K562 (cell line): ENCODE measurements at regions not wholly inside any gene's neighbourhood (a gene's known extent, or its start where the extent isn't known, plus 50 kb on each side); places are given as distances from the start of the nearest gene placed in this dataset.

Source experiments
- DPF2 ChIP-seq: fragments of 450-650 bp; IDR thresholded peaks from 2 replicates; pipeline ENCODE4 v1.6.1; 2016
- EHMT2 ChIP-seq: fragments of 450-650 bp; IDR thresholded peaks from 2 replicates; pipeline ENCODE4 v1.6.1; 2018; ENCODE audit warnings: antibody characterized with exemption
- JUN ChIP-seq, 2 experiments: sonication (generic) in 1 of 2; formaldehyde crosslinking in 1 of 2; IDR thresholded peaks; 2 replicates each; pipeline versions ENCODE4 v1.6.1 to v1.8.0; 2012 to 2022; ENCODE audit warnings: borderline replicate concordance in 2 of 2, mild to moderate bottlenecking in 2 of 2, improper control_type of control experiment in 1 of 2, low read depth in 1 of 2, low read length in 1 of 2, missing genetic modification reagents in 1 of 2
- PHB2 ChIP-seq: fragments of 450-650 bp; IDR thresholded peaks from 2 replicates; pipeline ENCODE4 v1.6.1; 2017; ENCODE audit warnings: low read depth
- PHF8 ChIP-seq: fragments of 200-600 bp; sonication (generic); IDR thresholded peaks from 2 replicates; pipeline ENCODE4 v1.6.1; 2012; ENCODE audit warnings: mixed run types, mild to moderate bottlenecking, inconsistent platforms, low read length, moderate library complexity, borderline replicate concordance
- POLR2A ChIP-seq: fragments of 450-650 bp; conservative IDR thresholded peaks from 2 replicates; pipeline ENCODE4 v1.6.1; 2016
- POLR2AphosphoS5 ChIP-seq: IDR thresholded peaks from 2 replicates; pipeline ENCODE4 v1.6.1; 2011; ENCODE audit warnings: mild to moderate bottlenecking, low read depth, low read length, moderate library complexity; ENCODE audit not compliant: control insufficient read depth, insufficient read depth
- ZNF133 ChIP-seq: fragments of 250-450 bp; sonication (Bioruptor Pico); IDR thresholded peaks from 2 replicates; pipeline ENCODE4 v1.4.0; 2020; ENCODE audit warnings: mild to moderate bottlenecking
- ZNF311 ChIP-seq: fragments of 250-450 bp; sonication (Bioruptor Pico); IDR thresholded peaks from 2 replicates; pipeline ENCODE4 v1.4.0; 2020; ENCODE audit warnings: mild to moderate bottlenecking, moderate library complexity
- TF ChIP-seq, protein P1 (sequence below), 3 experiments: IDR thresholded peaks in 2 of 3; conservative IDR thresholded peaks in 1 of 3; 2 replicates each; pipeline ENCODE4 v1.5.1; 2011 to 2012; ENCODE audit warnings: low read length in 3 of 3, mild to moderate bottlenecking in 3 of 3, control low read depth in 2 of 3, improper control_type of control experiment in 1 of 3, inconsistent platforms in 1 of 3, low read depth in 1 of 3, mixed read lengths in 1 of 3, moderate library complexity in 1 of 3; ENCODE audit not compliant: insufficient read depth in 2 of 3
- TF ChIP-seq, protein P2 (sequence below): sonication (generic); formaldehyde crosslinking; IDR thresholded peaks from 2 replicates; pipeline ENCODE4 v1.9.0; 2022; ENCODE audit warnings: mild to moderate bottlenecking, missing genetic modification reagents
- TF ChIP-seq, protein P3 (sequence below): fragments of 250-450 bp; sonication (Bioruptor Pico); IDR thresholded peaks from 2 replicates; pipeline ENCODE4 v1.4.0; 2020

DNA sequence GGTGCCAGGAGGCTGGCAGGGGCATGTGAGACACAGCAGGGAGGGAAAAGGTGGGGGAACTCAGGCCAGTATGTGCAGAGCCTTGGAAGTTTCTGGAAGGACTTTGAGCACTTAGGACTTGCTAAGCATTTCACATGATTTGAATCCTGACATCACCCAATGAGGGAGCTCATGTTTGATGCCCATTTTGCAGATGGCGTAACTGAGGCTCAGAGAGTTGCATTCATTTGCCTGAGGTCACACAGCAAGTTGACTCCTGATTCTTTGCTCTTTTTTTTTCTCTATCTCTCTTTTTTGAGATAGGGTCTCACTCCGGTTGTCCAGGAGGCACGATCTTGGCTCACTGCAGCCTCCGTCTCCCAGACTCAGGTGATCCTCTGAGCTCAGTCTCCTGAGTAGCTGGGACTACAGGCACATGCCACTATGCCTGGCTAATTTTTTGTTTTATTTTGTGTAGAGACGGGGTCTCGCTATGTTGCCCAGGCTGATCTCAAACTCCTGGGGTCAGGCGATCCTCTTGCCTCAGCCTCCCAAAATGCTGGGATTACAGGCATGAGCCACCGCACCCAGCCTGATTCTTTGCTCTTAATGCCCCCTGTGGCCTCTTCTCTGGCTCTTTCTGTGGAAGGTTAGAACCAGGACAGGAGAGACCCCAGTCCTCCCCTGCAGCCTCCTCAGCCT is 246.1 kb downstream of the RBM19 start:
- no peak for TF ChIP-seq EHMT2
- TF ChIP-seq, protein P1, sequence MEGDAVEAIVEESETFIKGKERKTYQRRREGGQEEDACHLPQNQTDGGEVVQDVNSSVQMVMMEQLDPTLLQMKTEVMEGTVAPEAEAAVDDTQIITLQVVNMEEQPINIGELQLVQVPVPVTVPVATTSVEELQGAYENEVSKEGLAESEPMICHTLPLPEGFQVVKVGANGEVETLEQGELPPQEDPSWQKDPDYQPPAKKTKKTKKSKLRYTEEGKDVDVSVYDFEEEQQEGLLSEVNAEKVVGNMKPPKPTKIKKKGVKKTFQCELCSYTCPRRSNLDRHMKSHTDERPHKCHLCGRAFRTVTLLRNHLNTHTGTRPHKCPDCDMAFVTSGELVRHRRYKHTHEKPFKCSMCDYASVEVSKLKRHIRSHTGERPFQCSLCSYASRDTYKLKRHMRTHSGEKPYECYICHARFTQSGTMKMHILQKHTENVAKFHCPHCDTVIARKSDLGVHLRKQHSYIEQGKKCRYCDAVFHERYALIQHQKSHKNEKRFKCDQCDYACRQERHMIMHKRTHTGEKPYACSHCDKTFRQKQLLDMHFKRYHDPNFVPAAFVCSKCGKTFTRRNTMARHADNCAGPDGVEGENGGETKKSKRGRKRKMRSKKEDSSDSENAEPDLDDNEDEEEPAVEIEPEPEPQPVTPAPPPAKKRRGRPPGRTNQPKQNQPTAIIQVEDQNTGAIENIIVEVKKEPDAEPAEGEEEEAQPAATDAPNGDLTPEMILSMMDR (IDR thresholded peaks at IDR 0.05 in 2 of 3, conservative IDR thresholded peaks at IDR 0.05 in 1 of 3; ENCODE audit: insufficient read depth in 2 of 3, low read depth in 1 of 3, low read length in 3 of 3) = no peak
- TF ChIP-seq, protein P2, sequence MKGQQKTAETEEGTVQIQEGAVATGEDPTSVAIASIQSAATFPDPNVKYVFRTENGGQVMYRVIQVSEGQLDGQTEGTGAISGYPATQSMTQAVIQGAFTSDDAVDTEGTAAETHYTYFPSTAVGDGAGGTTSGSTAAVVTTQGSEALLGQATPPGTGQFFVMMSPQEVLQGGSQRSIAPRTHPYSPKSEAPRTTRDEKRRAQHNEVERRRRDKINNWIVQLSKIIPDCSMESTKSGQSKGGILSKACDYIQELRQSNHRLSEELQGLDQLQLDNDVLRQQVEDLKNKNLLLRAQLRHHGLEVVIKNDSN = no peak
- no peak for TF ChIP-seq PHF8
- TF ChIP-seq ZNF311 (CRISPR knock-in tag) = no peak
- no peak for TF ChIP-seq JUN (IDR thresholded peaks at IDR 0.05; ENCODE audit: borderline replicate concordance, low read depth, low read length)
- no peak for TF ChIP-seq JUN (CRISPR knock-in tag; IDR thresholded peaks at IDR 0.05; ENCODE audit: borderline replicate concordance)
- no peak for TF ChIP-seq DPF2
- no peak for TF ChIP-seq POLR2A
- no peak for TF ChIP-seq PHB2
- TF ChIP-seq ZNF133 (CRISPR knock-in tag) = no peak
- TF ChIP-seq POLR2AphosphoS5 = no peak
- TF ChIP-seq, protein P3, sequence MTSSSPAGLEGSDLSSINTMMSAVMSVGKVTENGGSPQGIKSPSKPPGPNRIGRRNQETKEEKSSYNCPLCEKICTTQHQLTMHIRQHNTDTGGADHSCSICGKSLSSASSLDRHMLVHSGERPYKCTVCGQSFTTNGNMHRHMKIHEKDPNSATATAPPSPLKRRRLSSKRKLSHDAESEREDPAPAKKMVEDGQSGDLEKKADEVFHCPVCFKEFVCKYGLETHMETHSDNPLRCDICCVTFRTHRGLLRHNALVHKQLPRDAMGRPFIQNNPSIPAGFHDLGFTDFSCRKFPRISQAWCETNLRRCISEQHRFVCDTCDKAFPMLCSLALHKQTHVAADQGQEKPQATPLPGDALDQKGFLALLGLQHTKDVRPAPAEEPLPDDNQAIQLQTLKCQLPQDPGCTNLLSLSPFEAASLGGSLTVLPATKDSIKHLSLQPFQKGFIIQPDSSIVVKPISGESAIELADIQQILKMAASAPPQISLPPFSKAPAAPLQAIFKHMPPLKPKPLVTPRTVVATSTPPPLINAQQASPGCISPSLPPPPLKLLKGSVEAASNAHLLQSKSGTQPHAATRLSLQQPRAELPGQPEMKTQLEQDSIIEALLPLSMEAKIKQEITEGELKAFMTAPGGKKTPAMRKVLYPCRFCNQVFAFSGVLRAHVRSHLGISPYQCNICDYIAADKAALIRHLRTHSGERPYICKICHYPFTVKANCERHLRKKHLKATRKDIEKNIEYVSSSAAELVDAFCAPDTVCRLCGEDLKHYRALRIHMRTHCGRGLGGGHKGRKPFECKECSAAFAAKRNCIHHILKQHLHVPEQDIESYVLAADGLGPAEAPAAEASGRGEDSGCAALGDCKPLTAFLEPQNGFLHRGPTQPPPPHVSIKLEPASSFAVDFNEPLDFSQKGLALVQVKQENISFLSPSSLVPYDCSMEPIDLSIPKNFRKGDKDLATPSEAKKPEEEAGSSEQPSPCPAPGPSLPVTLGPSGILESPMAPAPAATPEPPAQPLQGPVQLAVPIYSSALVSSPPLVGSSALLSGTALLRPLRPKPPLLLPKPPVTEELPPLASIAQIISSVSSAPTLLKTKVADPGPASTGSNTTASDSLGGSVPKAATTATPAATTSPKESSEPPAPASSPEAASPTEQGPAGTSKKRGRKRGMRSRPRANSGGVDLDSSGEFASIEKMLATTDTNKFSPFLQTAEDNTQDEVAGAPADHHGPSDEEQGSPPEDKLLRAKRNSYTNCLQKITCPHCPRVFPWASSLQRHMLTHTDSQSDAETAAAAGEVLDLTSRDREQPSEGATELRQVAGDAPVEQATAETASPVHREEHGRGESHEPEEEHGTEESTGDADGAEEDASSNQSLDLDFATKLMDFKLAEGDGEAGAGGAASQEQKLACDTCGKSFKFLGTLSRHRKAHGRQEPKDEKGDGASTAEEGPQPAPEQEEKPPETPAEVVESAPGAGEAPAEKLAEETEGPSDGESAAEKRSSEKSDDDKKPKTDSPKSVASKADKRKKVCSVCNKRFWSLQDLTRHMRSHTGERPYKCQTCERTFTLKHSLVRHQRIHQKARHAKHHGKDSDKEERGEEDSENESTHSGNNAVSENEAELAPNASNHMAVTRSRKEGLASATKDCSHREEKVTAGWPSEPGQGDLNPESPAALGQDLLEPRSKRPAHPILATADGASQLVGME (CRISPR knock-in tag) = no peak
